GM12891 (cell line): ENCODE measurements at regions not wholly inside any gene's neighbourhood (a gene's known extent, or its start where the extent isn't known, plus 50 kb on each side); places are given as distances from the start of the nearest gene placed in this dataset.

ENCODE experiments used
- PAX5 ChIP-seq: IDR thresholded peaks from 2 replicates; pipeline ENCODE4 v1.6.1; 2011; ENCODE audit warnings: low read length, moderate library complexity, mild to moderate bottlenecking; ENCODE audit not compliant: insufficient read depth, severe bottlenecking
- POLR2A ChIP-seq: IDR thresholded peaks from 2 replicates; pipeline ENCODE4 v1.6.1; 2011; ENCODE audit warnings: low read depth, low read length, control low read depth
- POLR2AphosphoS5 ChIP-seq: IDR thresholded peaks from 2 replicates; pipeline ENCODE4 v1.6.1; 2011; ENCODE audit warnings: low read depth, low read length, control low read depth
- SPI1 ChIP-seq: IDR thresholded peaks from 2 replicates; pipeline ENCODE4 v1.6.1; 2011; ENCODE audit warnings: low read depth, low read length, control low read depth
- TAF1 ChIP-seq: IDR thresholded peaks from 2 replicates; pipeline ENCODE4 v1.6.1; 2011; ENCODE audit warnings: low read depth, low read length, control low read depth

- TF ChIP-seq POLR2A, result no peak
- TF ChIP-seq POLR2AphosphoS5, result no peak
- no peak for TF ChIP-seq SPI1
- no peak for TF ChIP-seq TAF1
- no peak for TF ChIP-seq PAX5
Measured at GRCh38 chr1:21369905-21370304, 70.0 kb upstream of the NBPF3 start.
